Thyroid gland (tissue), 4 donors: ENCODE measurements at regions not wholly inside any gene's neighbourhood (a gene's known extent, or its start where the extent isn't known, plus 50 kb on each side); places are given as distances from the start of the nearest gene placed in this dataset.

ENCODE experiments used
- CTCF ChIP-seq, 6 experiments: fragments of 200-600 bp in 3 of 6; fragments of 450-650 bp in 3 of 6; sonication (generic) in 3 of 6; IDR thresholded peaks; one replicate each; pipeline ENCODE4 v1.5.1; 2016 to 2019; ENCODE audit warnings: antibody characterized with exemption in 6 of 6, mild to moderate bottlenecking in 2 of 6, inconsistent platforms in 1 of 6, moderate library complexity in 1 of 6
- POLR2A ChIP-seq, 2 donors: fragments of 450-650 bp; IDR thresholded peaks; one replicate each; pipeline ENCODE4 v1.6.1; 2017; ENCODE audit warnings: antibody characterized with exemption in 2 of 2, mild to moderate bottlenecking in 2 of 2, moderate library complexity in 1 of 2

- no peak for TF ChIP-seq CTCF (IDR thresholded peaks at IDR 0.05)
- TF ChIP-seq POLR2A (IDR thresholded peaks at IDR 0.05): no peak
Measured at GRCh38 chr5:148740079-148740858, 85.9 kb upstream of the HTR4 start.
